Skeletal muscle tissue (tissue), 3 donors: ENCODE measurements at regions not wholly inside any gene's neighbourhood (a gene's known extent, or its start where the extent isn't known, plus 50 kb on each side); places are given as distances from the start of the nearest gene placed in this dataset.

Experiments
- H3K27ac ChIP-seq: one replicate; pipeline ENCODE4 v1.7.0; 2013; ENCODE audit warnings: mild to moderate bottlenecking, low read depth, low read length, inconsistent platforms
- H3K27me3 ChIP-seq, 3 donors: one replicate each; pipeline ENCODE4 v1.7.0; 2013; ENCODE audit warnings: low read length in 3 of 3; ENCODE audit not compliant: control insufficient read depth in 3 of 3, insufficient read depth in 3 of 3
- H3K36me3 ChIP-seq, 3 donors: one replicate each; pipeline ENCODE4 v1.7.0; 2013; ENCODE audit warnings: low read length in 3 of 3; ENCODE audit not compliant: control insufficient read depth in 3 of 3, insufficient read depth in 3 of 3
- H3K4me1 ChIP-seq, 3 donors: one replicate each; pipeline ENCODE4 v1.7.0; 2013; ENCODE audit warnings: low read length in 3 of 3, mild to moderate bottlenecking in 3 of 3; ENCODE audit not compliant: control insufficient read depth in 3 of 3, insufficient read depth in 3 of 3
- H3K4me3 ChIP-seq, 3 donors: one replicate each; pipeline ENCODE4 v1.7.0; 2013; ENCODE audit warnings: low read length in 3 of 3
- H3K9ac ChIP-seq, 3 donors: one replicate each; pipeline ENCODE4 v1.7.0; 2013; ENCODE audit warnings: low read length in 3 of 3, mild to moderate bottlenecking in 3 of 3, moderate library complexity in 2 of 3, low read depth in 1 of 3
- H3K9me3 ChIP-seq, 3 donors: one replicate each; pipeline ENCODE4 v1.7.0; 2013; ENCODE audit warnings: low read length in 3 of 3; ENCODE audit not compliant: control insufficient read depth in 3 of 3
- donor health status: Osteomylitis.

- Histone ChIP-seq H3K27ac (no peak overlapping the region), H3K4me3 (no peak overlapping the region), H3K9ac (no peak overlapping the region), H3K36me3 (no peaks in the 10 kb centered on the region), H3K27me3 (no peaks in the 10 kb centered on the region), H3K4me1 (no peaks in the 10 kb centered on the region), H3K9me3 (peaks cover 0 to 5% (median 2%) of the 10 kb centered on the region in 3 donors)
Observed at GRCh38 chr2:14011190-14011589, 621.3 kb upstream of the LRATD1 start.

GRCh38 chr2:14015113-14015630 lies 617.3 kb upstream of the LRATD1 start:
- Histone ChIP-seq H3K36me3 (no peaks in the 10 kb centered on the region), H3K4me1 (no peaks in the 10 kb centered on the region), H3K4me3 (no peak overlapping the region), H3K9ac (no peak overlapping the region), H3K27ac (no peak overlapping the region), H3K27me3 (no peaks in the 10 kb centered on the region), H3K9me3 (peaks cover 0 to 2% (median 0%) of the 10 kb centered on the region in 3 donors)

GRCh38 chr2:14016289-14016955 lies 616.1 kb upstream of the LRATD1 start:
- H3K27ac ChIP-seq = no peak overlapping the region
- H3K9me3 ChIP-seq = peaks cover 0 to 2% (median 0%) of the 10 kb centered on the region in 3 donors
- H3K36me3 ChIP-seq = no peaks in the 10 kb centered on the region
- H3K4me1 ChIP-seq = no peaks in the 10 kb centered on the region
- no peak overlapping the region for H3K4me3 ChIP-seq
- H3K9ac ChIP-seq = no peak overlapping the region
- no peaks in the 10 kb centered on the region for H3K27me3 ChIP-seq

- Histone ChIP-seq H3K9me3 (no peaks in the 10 kb centered on the region), H3K4me1 (no peaks in the 10 kb centered on the region), H3K9ac (no peak overlapping the region), H3K4me3 (no peak overlapping the region), H3K36me3 (no peaks in the 10 kb centered on the region), H3K27me3 (no peaks in the 10 kb centered on the region), H3K27ac (no peak overlapping the region)
Observed at GRCh38 chr2:14018620-14019019, 613.9 kb upstream of the LRATD1 start.

- no peaks in the 10 kb centered on the region for H3K27me3 ChIP-seq
- H3K9ac ChIP-seq = no peak overlapping the region
- no peak overlapping the region for H3K27ac ChIP-seq
- no peaks in the 10 kb centered on the region for H3K36me3 ChIP-seq
- H3K4me3 ChIP-seq = no peak overlapping the region
- H3K4me1 ChIP-seq = no peaks in the 10 kb centered on the region
- H3K9me3 ChIP-seq = no peaks in the 10 kb centered on the region
Observed at GRCh38 chr2:14023558-14023957, 609.0 kb upstream of the LRATD1 start.

GRCh38 chr2:14039134-14039533 lies 593.4 kb upstream of the LRATD1 start:
- H3K4me1 ChIP-seq = no peaks in the 10 kb centered on the region
- H3K4me3 ChIP-seq = no peak overlapping the region
- no peak overlapping the region for H3K27ac ChIP-seq
- no peaks in the 10 kb centered on the region for H3K36me3 ChIP-seq
- H3K27me3 ChIP-seq = no peaks in the 10 kb centered on the region
- no peaks in the 10 kb centered on the region for H3K9me3 ChIP-seq
- no peak overlapping the region for H3K9ac ChIP-seq

- Histone ChIP-seq H3K27me3 (no peaks in the 10 kb centered on the region), H3K9ac (no peak overlapping the region), H3K9me3 (no peaks in the 10 kb centered on the region), H3K27ac (no peak overlapping the region), H3K4me3 (no peak overlapping the region), H3K4me1 (no peaks in the 10 kb centered on the region), H3K36me3 (no peaks in the 10 kb centered on the region)
Observed at GRCh38 chr2:14047491-14047890, 585.0 kb upstream of the LRATD1 start.

- H3K36me3 ChIP-seq = no peaks in the 10 kb centered on the region
- no peaks in the 10 kb centered on the region for H3K27me3 ChIP-seq
- no peaks in the 10 kb centered on the region for H3K4me1 ChIP-seq
- H3K9me3 ChIP-seq = no peaks in the 10 kb centered on the region
- H3K9ac ChIP-seq = no peak overlapping the region
- H3K4me3 ChIP-seq = no peak overlapping the region
- H3K27ac ChIP-seq = no peak overlapping the region
Observed at GRCh38 chr2:14051401-14051800, 581.1 kb upstream of the LRATD1 start.

GRCh38 chr2:14053105-14053504 lies 579.4 kb upstream of the LRATD1 start:
- Histone ChIP-seq H3K4me3 (no peak overlapping the region), H3K9ac (no peak overlapping the region), H3K27ac (no peak overlapping the region), H3K27me3 (no peaks in the 10 kb centered on the region), H3K36me3 (no peaks in the 10 kb centered on the region), H3K4me1 (no peaks in the 10 kb centered on the region), H3K9me3 (no peaks in the 10 kb centered on the region)

- H3K4me3 ChIP-seq = no peak overlapping the region
- H3K9me3 ChIP-seq = no peaks in the 10 kb centered on the region
- no peak overlapping the region for H3K27ac ChIP-seq
- no peak overlapping the region for H3K9ac ChIP-seq
- H3K27me3 ChIP-seq = no peaks in the 10 kb centered on the region
- H3K4me1 ChIP-seq = no peaks in the 10 kb centered on the region
- H3K36me3 ChIP-seq = no peaks in the 10 kb centered on the region
Observed at GRCh38 chr2:14064346-14064745, 568.2 kb upstream of the LRATD1 start.
